ENCODE measurements at regions not wholly inside any gene's neighbourhood (a gene's known extent, or its start where the extent isn't known, plus 50 kb on each side); places are given as distances from the start of the nearest gene placed in this dataset.

GRCh38 chr13:61592489-61592888 lies 176.8 kb upstream of the PCDH20 start:
- no peak for DNase-seq (ENCODE audit: low spot score, unreplicated experiment)
- H3K27me3 Mint-ChIP-seq = no peaks in the 10 kb centered on the region

DNA sequence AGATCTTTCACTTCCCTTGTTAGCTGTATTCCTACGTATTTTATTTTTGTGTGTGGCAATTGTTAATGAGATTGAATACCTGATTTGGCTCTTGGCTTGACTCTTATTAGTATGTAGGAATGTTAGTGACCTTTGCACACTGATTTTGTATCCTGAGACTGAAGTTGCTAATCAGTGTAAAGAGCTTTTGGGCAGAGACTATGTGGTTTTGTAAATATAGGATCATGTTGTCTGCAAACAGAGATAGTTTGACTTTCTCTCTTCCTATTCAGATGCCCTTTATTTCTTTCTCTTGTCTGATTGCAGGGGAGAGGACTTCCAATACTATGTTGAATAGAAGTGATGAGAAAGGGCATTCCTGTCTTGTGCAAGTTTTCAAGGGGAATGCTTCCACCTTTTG lies 160.3 kb upstream of the PCDH20 start:
- no peak overlapping the region for H3K27ac Mint-ChIP-seq
- H3K36me3 Mint-ChIP-seq (ENCODE audit: insufficient read depth) = no peaks in the 10 kb centered on the region
- H3K27me3 Mint-ChIP-seq = no peaks in the 10 kb centered on the region
- H3K4me3 Mint-ChIP-seq (ENCODE audit: low read depth) = no peak overlapping the region
- peaks cover 6% of the 10 kb centered on the region for H3K9me3 Mint-ChIP-seq (ENCODE audit: low read depth)
- H3K4me1 Mint-ChIP-seq (ENCODE audit: low read depth) = peaks cover 13% of the 10 kb centered on the region
- no peak for DNase-seq (ENCODE audit: low spot score, unreplicated experiment)
- TF ChIP-seq CTCF (IDR thresholded peaks at IDR 0.05; ENCODE audit: unreplicated experiment) = no peak

More at GRCh38 chr13:61592489-61592888, 176.8 kb upstream of the PCDH20 start:
- Mint-ChIP-seq H3K27ac (no peak overlapping the region), H3K9me3 (ENCODE audit: low read depth) (peaks cover 3% of the 10 kb centered on the region), H3K36me3 (ENCODE audit: insufficient read depth) (no peaks in the 10 kb centered on the region), H3K4me1 (ENCODE audit: low read depth) (no peaks in the 10 kb centered on the region), H3K4me3 (ENCODE audit: low read depth) (no peak overlapping the region)
- no peak for TF ChIP-seq CTCF (IDR thresholded peaks at IDR 0.05; ENCODE audit: unreplicated experiment)

GRCh38 chr13:61563645-61564044 lies 148.0 kb upstream of the PCDH20 start:
- TF ChIP-seq CTCF (IDR thresholded peaks at IDR 0.05; ENCODE audit: unreplicated experiment) = no peak
- DNase-seq (ENCODE audit: low spot score, unreplicated experiment) = no peak

DNA sequence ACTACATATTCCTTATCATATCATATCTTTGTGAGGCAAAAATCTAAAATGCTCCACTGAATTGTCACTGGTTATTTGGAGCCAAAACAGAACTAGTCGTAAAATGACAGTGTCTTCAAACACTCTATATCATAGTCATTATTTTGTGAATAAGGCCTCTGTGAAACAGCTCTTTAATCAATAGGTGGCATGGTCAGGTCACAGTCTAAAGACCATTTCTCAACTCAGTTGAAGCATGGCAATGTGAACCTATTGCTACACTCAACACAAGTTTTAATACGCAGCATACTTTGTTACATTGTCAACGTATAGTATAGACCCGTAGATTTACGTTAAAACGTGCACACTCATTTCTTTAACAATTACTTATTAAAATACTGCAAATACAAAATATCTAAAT lies 131.3 kb upstream of the PCDH20 start:
- Mint-ChIP-seq H3K4me3 (ENCODE audit: low read depth) (no peak overlapping the region), H3K27ac (no peak overlapping the region), H3K27me3 (no peaks in the 10 kb centered on the region), H3K4me1 (ENCODE audit: low read depth) (peaks cover 9% of the 10 kb centered on the region), H3K9me3 (ENCODE audit: low read depth) (no peaks in the 10 kb centered on the region), H3K36me3 (ENCODE audit: insufficient read depth) (no peaks in the 10 kb centered on the region)
- DNase-seq (ENCODE audit: low spot score, unreplicated experiment) = no peak
- no peak for TF ChIP-seq CTCF (IDR thresholded peaks at IDR 0.05; ENCODE audit: unreplicated experiment)

More at GRCh38 chr13:61563645-61564044, 148.0 kb upstream of the PCDH20 start:
- no peak overlapping the region for H3K27ac Mint-ChIP-seq
- no peaks in the 10 kb centered on the region for H3K27me3 Mint-ChIP-seq
- no peak overlapping the region for H3K4me3 Mint-ChIP-seq (ENCODE audit: low read depth)
- H3K36me3 Mint-ChIP-seq (ENCODE audit: insufficient read depth) = no peaks in the 10 kb centered on the region
- H3K9me3 Mint-ChIP-seq (ENCODE audit: low read depth) = peaks cover 3% of the 10 kb centered on the region
- peaks cover 4% of the 10 kb centered on the region for H3K4me1 Mint-ChIP-seq (ENCODE audit: low read depth)

GRCh38 chr13:61546413-61546812 lies 130.8 kb upstream of the PCDH20 start:
- Mint-ChIP-seq H3K9me3 (ENCODE audit: low read depth) (no peaks in the 10 kb centered on the region), H3K27ac (no peak overlapping the region), H3K4me3 (ENCODE audit: low read depth) (no peak overlapping the region), H3K27me3 (no peaks in the 10 kb centered on the region), H3K36me3 (ENCODE audit: insufficient read depth) (no peaks in the 10 kb centered on the region), H3K4me1 (ENCODE audit: low read depth) (peaks cover 9% of the 10 kb centered on the region)
- no peak for TF ChIP-seq CTCF (IDR thresholded peaks at IDR 0.05; ENCODE audit: unreplicated experiment)
- DNase-seq (ENCODE audit: low spot score, unreplicated experiment) = no peak
